ENCODE measurements at regions not wholly inside any gene's neighbourhood (a gene's known extent, or its start where the extent isn't known, plus 50 kb on each side); places are given as distances from the start of the nearest gene placed in this dataset.

DNA sequence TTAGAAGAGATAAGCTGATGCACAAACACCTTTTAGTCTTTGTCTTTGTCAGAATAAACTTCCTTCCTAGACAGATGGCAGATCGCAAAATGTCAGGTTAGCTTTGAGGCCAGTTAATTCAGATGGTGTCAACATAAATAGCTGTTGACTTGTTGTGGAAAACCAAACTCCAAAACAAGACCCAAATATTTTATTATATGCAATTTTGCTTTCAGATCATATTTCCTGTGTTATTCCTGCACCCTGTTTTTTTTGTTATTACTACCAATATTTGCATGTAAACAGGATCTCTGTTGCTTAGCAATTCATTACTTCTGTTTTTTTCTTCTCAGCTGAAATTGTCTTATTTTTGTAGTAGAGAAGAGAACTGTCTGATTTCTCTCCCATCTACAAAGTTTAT lies 316.0 kb downstream of the ETS1 start:
- no peak for ATAC-seq
- no peak for DNase-seq (ENCODE audit: low spot score)

- DNase-seq (ENCODE audit: low spot score) (no peak), ATAC-seq (no peak)
Observed at GRCh38 chr11:128269466-128269865, 317.9 kb downstream of the ETS1 start.

DNA sequence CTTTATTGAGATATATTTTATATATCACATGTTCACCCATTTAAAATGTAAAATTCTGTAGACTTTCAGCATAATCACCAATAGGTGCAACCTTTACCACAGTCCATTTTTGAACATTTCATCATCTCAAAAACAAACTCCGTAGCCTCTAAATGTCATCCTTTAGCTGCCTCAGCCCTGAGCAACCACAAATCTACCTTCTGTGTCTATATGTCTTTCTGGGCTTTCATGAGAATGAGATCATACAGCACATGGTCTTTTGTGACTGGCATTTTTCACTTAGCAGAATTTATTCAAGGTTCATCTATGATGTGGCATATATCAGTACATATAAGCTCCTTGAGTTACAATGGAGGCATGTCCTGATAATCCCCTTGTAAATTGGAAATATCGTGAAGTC lies 320.5 kb downstream of the ETS1 start:
- no peak for DNase-seq (ENCODE audit: low spot score)
- ATAC-seq = no peak

DNA sequence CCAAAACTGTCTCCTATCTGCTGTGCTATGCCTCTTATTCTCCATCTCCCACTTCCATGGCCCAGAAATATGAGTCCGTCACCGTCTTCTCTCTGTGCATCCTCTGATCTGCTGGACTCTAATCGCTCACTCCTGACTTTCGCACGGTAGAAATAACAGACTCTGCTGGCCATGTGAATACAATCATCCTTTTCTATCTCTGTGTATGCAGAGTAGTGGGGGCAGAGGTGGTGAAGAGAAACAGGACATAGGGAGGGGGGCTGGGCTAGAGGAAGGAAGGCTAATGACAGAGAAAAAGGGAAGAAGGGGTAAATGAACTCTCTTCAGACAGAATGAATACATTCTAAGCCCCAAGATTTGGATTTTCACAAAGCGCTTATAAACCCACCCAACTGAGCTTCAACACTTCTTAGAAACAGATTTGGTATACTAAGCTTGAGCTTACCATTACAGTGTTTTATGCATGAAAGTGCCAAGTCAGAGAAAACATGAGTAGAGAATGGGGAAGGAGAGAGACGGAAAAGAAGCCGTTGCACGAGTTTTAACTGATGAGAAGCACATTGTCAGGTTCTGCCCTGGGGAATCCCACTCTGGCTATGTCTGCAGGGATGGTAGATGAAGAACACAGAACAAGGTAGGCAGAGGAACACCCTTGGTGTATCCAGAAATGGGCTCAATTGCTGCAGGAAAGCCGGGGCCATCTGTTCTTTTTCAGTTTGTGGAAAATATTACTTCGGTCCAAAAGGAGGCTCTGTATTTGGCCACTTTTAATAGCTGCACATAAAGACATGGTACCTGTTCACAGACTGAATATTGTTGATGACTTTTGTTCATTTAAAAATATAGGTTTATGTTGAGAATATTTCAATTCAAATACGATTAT lies 324.7 kb downstream of the ETS1 start:
- DNase-seq (ENCODE audit: low spot score) (no peak), ATAC-seq (no peak)

GRCh38 chr11:128261011-128261421 lies 326.3 kb downstream of the ETS1 start:
- ATAC-seq = peak; percentile 97
- DNase-seq (ENCODE audit: low spot score) = peak; percentile 75

DNA sequence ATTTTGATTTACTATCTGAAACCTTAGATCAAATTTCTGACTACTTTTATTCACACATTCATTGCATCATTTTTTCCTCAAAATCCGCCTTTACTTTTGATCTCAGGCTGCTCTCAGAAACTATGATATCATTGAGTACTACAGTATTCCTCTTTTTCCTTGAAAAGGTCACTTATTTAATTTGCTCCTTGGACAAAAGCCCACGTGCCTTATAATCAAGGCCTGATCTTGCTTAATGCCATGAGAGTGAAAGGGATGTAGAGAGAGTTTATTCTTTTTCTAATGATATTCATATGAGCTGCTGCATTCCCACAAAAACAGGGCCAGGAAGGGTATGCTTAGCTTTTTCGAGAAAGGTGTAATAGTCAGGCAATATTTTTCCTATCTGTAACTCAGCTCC lies 327.0 kb downstream of the ETS1 start:
- no peak for DNase-seq (ENCODE audit: low spot score)

DNA sequence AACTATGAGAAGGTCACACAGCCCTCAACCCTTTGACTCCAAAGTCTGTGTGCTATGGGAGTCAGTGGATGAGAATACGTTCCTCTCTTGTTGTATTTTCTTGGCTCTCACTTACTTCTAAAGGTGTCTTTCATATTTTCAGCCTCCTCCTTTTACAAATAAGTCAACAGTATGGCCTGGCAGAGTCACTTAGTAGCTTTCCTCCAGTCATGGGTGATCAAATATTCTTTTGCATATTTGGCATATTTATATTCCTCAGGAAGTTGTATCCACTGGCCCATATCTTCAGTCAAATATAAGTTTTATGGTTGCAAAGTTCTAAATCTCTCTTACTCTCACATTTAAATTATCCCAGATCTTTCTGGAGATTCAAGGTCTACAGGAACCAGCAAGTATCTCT lies 327.5 kb downstream of the ETS1 start:
- ATAC-seq (no peak), DNase-seq (ENCODE audit: low spot score) (no peak)

More for the DNA sequence above, 327.0 kb downstream of the ETS1 start:
- ATAC-seq = no peak

DNA sequence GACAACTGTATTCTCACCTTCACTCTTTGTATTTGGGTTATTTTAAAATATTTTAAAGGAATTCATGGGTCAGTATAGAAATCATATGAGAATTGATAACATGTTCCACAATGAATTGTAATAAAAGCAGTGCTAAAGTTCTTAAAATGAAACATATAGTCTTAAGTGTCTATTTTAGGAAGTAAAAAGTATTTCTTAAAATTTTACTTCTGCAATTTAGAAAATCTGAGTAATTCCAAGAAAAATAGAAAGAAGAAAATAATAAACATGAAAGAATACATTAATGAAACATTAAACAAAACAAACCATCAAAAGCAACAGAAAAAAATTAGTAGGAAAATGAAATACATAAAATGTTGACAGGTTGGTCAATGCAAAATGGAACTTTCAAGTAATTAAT lies 332.4 kb downstream of the ETS1 start:
- DNase-seq (ENCODE audit: low spot score) = no peak
- ATAC-seq = no peak

GRCh38 chr11:128251140-128251539 lies 336.2 kb downstream of the ETS1 start:
- ATAC-seq = no peak
- no peak for DNase-seq (ENCODE audit: low spot score)

- DNase-seq (ENCODE audit: low spot score) (no peak), ATAC-seq (no peak)
Observed at GRCh38 chr11:128250482-128250881, 336.9 kb downstream of the ETS1 start.

GRCh38 chr11:128246810-128247594 lies 340.4 kb downstream of the ETS1 start:
- DNase-seq (ENCODE audit: low spot score) (no peak), ATAC-seq (no peak)

DNA sequence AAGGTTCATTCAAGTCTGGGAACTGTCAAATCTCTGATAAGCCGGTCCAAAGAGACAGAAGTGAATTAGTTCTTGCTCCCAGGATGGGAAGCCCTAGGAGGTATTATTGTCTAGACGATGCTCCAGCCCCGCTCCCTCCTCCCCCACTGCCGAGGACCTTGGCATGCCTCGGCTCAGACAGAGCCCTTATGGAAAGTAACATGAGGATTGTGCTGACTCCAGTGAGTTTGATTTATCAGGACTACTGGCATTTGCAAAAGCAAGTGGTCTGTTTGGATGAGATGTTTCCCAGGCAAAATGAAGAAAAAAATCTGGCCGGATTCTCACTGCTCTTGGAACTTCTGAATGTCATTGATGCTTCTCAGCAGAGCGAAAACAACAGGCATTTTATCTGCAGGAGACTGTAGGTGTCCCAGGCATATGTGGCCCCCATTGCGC lies 341.0 kb downstream of the ETS1 start:
- DNase-seq (ENCODE audit: low spot score) (no peak), ATAC-seq (no peak)

DNA sequence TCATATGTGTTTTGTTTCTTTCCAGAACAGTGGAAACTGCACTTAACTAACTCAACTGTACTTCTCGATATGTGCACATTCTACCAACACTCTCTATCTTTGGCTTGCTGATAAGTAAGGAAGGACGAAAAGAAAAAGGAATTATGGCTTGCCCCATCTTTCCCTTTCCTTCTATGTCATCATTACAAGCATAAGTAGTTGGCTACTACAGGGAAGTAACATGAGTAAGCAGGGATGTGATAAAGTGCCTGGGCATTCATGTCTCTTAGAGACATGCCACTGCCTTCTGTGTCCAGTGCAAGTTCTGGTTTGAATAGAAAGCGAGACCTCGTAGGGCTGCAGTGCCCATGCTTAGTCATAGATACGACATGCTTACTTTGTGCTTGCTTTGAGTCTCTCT lies 342.5 kb downstream of the ETS1 start:
- no peak for ATAC-seq
- no peak for DNase-seq (ENCODE audit: low spot score)

DNA sequence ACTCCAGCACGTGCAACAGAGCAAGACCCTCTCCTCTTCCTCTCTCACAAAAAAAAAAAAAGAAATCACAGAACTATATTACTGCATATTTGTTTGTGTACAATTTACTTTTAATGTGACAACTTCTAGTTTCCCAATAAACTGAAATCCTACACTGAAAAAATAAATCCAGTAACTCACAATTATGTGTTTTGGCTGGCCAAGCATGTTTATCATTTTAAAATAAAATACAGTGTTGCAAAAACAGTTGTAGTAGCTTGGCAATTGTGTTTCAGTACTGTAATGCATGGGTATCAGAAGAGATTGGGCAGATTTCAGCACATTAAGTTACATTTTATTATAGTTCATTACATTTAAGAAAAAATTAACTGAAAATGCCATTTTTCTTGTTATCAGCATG lies 344.9 kb downstream of the ETS1 start:
- no peak for ATAC-seq
- no peak for DNase-seq (ENCODE audit: low spot score)

DNA sequence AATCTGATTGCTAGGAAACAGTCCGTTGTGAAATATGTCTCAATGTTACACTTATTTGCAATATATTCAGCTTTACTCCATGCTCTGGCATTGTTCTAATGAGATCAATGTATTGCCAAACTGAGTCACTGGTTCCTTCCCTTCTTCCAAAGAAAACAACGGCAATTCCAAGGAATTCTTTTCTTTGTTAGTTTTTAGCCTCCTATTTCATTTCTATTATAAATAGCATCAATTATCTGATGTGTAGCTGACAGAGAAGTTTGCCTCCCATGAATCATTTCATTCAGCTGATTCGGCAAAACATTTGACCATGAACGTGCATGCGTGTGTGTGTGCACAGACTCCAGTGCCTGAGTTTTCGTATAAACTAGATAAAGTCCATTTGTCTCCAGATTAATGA lies 346.8 kb downstream of the ETS1 start:
- peak; percentile 53 for DNase-seq (ENCODE audit: low spot score)
- peak; percentile 86 for ATAC-seq

GRCh38 chr11:128239306-128239705 lies 348.1 kb downstream of the ETS1 start:
- DNase-seq (ENCODE audit: low spot score) (no peak), ATAC-seq (no peak)

- ATAC-seq (no peak), DNase-seq (ENCODE audit: low spot score) (no peak)
Observed at GRCh38 chr11:128238521-128239265, 348.7 kb downstream of the ETS1 start.

- ATAC-seq = no peak
Observed at GRCh38 chr11:128236506-128237498, 350.6 kb downstream of the ETS1 start.

GRCh38 chr11:128235958-128236357 lies 351.4 kb downstream of the ETS1 start:
- DNase-seq (ENCODE audit: low spot score) (no peak), ATAC-seq (no peak)

More at GRCh38 chr11:128236506-128237498, 350.6 kb downstream of the ETS1 start:
- DNase-seq (ENCODE audit: low spot score) = no peak

DNA sequence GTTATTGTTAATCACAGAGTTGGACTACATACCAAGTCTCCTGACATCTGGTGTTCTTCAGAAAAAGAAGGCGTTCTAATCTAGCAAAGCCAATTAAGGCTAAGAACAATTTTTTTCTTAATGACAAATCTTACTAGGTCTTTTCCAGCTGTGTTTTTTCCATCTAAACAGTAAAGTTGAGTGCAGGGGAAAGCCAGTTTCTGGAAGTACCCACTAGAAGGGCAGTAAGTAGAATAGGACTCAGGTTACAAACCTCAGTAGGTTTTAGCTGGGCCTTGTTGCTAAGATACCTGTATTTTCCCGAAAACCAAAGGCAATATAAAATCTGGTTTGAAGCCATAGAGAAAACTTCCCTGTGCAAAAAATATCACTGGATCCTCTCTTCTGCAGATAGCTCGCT lies 351.9 kb downstream of the ETS1 start:
- DNase-seq (ENCODE audit: low spot score) = no peak
- ATAC-seq = no peak
